Mononuclear cell (primary cell): ENCODE measurements at regions not wholly inside any gene's neighbourhood (a gene's known extent, or its start where the extent isn't known, plus 50 kb on each side); places are given as distances from the start of the nearest gene placed in this dataset.

ENCODE experiments used
- H3K27me3 ChIP-seq: 2 replicates; pipeline ENCODE4 v1.6.0; 2011; ENCODE audit warnings: low read length, control low read depth; ENCODE audit not compliant: insufficient read depth
- H3K4me1 ChIP-seq: 2 replicates; pipeline ENCODE4 v1.5.1; 2011; ENCODE audit warnings: mild to moderate bottlenecking, low read length, control low read depth; ENCODE audit not compliant: insufficient read depth
- H3K4me3 ChIP-seq: 2 replicates; pipeline ENCODE4 v1.5.1; 2011; ENCODE audit warnings: mild to moderate bottlenecking, low read length, moderate library complexity
- H3K9me3 ChIP-seq: 2 replicates; pipeline ENCODE4 v1.5.1; 2011; ENCODE audit warnings: low read depth, mild to moderate bottlenecking, control low read depth, low read length

DNA sequence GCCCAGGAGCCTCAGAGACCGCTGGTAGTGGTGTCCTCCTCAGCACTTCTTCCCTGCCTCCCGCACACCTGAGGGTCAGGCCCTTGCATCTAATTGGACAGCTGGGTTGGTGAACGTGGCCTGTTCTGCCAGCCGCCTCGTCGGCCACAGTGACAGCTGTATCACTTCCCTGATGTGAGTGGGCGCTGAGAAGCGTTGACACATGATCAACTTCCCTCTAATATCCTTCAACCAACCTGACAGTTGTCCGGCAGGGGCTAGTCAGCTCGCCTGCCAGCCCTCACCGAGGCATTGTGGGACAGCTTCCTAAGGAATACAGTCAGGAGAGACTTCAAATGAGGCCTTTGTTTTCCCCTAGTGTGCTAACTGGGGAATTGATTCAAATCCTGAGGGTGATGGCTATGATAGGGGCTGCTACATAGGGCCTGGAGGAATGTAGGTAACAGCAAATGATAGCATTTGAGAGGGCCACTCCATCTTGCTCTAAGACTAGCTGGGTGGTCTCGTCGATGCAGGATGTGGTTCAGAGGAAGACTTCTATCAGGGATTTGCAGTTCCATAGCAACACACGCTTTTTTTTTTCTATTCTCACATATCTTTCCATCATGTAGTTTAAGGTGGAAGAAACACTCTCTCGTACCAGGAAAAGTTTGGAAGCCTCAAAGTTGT lies 230.8 kb downstream of the TSHZ3 start:
- H3K27me3 ChIP-seq: peaks cover under 1% of the 10 kb centered on the region

DNA sequence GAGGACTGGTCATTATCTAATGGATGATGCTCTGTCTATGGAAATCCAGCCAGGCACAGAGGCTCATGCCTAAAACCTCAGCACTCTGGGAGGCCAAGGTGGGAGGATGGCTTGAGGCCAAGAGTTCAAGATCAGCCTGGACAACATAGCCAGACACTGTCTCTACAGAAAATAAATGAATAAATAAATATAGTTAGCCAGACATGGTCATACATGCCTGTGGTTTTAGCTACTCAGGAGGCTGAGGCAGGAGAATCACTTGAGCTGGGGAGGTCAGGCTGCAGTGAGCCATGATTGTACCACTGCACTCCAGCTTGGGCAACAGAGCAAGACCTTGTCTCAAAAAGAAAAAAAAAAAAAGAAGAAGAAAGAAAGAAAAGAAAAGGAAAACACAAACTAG lies 234.7 kb downstream of the TSHZ3 start:
- peaks cover 2% of the 10 kb centered on the region for H3K27me3 ChIP-seq
- no peak overlapping the region for H3K4me3 ChIP-seq
- H3K9me3 ChIP-seq: no peaks in the 10 kb centered on the region
- H3K4me1 ChIP-seq: peaks cover 4% of the 10 kb centered on the region

More for the DNA sequence above, 230.8 kb downstream of the TSHZ3 start:
- Histone ChIP-seq H3K4me3 (no peak overlapping the region), H3K9me3 (no peaks in the 10 kb centered on the region), H3K4me1 (no peaks in the 10 kb centered on the region)

DNA sequence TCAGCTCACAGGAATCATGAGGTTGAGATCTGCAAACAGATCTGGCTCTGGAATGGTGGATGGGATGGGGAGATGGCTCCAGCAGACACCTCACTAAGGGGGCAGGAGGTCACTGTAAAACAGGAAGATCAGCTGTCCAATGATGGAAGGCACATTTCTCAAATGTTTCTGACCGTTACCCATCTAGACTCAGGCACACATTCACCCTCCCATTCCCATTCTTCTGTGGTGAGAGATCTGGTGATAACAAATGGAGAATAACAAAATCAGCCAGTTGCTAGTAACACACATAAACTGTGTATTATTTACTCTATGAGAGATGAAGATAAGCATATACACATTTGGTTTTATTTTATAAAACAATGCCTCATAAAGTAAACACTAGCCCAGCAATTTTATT lies 235.9 kb downstream of the TSHZ3 start:
- no peaks in the 10 kb centered on the region for H3K9me3 ChIP-seq
- peaks cover 2% of the 10 kb centered on the region for H3K27me3 ChIP-seq
- H3K4me3 ChIP-seq: no peak overlapping the region
- peaks cover 11% of the 10 kb centered on the region for H3K4me1 ChIP-seq

DNA sequence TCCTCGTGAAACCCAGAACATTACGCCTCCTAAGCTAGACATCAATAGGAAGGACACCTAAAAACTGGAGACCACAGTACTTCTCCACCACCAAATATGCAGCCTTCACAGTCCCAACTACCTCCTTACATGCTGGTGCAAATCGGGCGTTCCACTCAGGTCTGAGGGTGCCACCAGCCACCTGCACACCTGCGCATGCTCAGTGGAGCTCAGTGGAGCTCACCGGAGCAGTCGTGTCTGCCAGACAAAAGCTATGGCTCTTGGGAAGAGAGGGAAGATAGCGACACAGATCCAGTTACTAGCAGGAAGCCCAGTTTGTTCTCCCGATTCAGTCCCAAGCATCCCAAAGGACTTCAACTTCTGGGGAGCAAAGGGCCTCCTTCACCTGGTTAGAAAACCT lies 237.1 kb downstream of the TSHZ3 start:
- Histone ChIP-seq H3K9me3 (no peaks in the 10 kb centered on the region), H3K27me3 (peaks cover 2% of the 10 kb centered on the region), H3K4me3 (no peak overlapping the region), H3K4me1 (peaks cover 11% of the 10 kb centered on the region)

DNA sequence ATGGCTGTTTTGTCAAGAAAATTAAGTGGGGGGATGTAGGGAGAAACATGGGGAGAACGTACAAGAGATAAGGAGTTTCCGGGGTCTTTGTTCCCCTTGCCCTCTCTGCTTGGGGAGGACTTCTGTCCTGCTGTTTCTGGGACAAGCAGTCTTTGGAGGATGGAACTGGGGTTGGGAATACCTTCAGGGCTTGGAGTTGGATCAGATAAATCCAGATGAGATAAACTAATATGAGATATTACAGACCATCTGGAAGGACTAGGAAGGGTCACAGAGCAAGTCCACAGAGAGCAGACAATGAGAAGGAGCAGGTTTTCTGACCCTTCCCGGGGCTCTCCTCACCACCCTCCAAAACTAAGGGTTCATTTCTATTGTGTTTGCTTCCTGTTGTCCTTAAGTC lies 237.5 kb downstream of the TSHZ3 start:
- Histone ChIP-seq H3K27me3 (peaks cover 2% of the 10 kb centered on the region), H3K9me3 (no peaks in the 10 kb centered on the region), H3K4me1 (peaks cover 11% of the 10 kb centered on the region), H3K4me3 (no peak overlapping the region)

DNA sequence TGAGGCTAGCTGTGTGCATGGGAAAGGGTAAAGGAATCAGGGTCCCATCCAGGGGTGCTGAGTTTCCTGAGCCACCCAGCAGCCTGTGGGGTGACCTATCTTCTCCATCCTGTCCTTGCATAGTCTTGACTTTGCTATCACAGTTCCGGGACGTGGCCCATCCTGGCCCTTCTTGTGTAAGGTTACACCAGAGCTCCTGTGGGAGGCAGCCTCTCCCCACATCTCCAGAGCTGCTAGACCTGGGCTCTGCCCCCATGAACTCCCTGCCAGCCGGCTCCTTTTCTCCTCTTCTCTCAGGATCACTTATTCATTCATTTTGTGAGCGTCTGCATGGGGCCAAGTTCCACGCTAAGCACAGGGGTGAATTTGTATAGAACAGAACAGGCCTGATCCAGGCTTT lies 238.9 kb downstream of the TSHZ3 start:
- Histone ChIP-seq H3K4me1 (peaks cover 11% of the 10 kb centered on the region), H3K4me3 (no peak overlapping the region), H3K9me3 (no peaks in the 10 kb centered on the region), H3K27me3 (peaks cover 2% of the 10 kb centered on the region)

DNA sequence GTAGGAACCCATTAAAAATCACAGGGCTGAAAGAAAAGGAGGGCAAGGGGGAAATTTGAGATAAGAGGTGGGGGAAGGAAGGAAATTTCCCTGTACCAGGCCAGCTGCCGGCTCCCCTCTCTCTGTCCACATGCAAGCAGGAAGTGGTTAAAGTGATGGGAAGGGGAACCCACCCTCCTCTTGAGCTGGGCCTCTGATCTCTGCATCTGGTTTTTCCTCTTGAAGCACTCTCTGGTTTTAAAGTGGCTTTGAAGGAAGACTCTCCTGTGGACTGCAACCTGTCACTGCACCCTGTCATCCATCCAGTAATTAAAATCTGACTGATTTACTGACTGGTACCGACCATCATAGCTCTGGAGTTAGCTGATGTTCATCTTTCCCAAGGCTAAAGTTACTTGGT lies 239.6 kb downstream of the TSHZ3 start:
- H3K27me3 ChIP-seq: peaks cover 2% of the 10 kb centered on the region
- peaks cover 11% of the 10 kb centered on the region for H3K4me1 ChIP-seq

DNA sequence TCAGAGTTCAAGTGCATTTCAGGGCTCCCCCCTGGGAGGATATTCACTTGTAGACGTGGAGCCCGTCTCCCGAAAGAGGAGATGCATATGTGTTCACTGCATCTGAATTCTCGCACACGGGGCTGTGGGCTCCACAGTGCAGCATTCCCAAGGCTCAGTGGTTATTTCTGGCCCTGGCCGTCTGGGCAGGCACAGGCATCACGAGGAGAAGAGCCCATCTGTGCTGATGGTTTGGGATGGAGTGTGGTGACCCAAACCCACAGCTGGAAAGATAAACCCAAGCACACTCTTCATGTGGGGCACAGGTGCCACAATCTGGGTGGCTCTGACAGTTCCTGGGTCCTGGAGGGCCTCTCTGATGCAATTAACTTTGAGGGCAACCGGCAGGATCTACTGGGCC lies 242.1 kb downstream of the TSHZ3 start:
- Histone ChIP-seq H3K4me1 (peaks cover 11% of the 10 kb centered on the region), H3K9me3 (no peaks in the 10 kb centered on the region), H3K4me3 (no peak overlapping the region), H3K27me3 (no peaks in the 10 kb centered on the region)

More for the DNA sequence above, 239.6 kb downstream of the TSHZ3 start:
- no peaks in the 10 kb centered on the region for H3K9me3 ChIP-seq
- no peak overlapping the region for H3K4me3 ChIP-seq

DNA sequence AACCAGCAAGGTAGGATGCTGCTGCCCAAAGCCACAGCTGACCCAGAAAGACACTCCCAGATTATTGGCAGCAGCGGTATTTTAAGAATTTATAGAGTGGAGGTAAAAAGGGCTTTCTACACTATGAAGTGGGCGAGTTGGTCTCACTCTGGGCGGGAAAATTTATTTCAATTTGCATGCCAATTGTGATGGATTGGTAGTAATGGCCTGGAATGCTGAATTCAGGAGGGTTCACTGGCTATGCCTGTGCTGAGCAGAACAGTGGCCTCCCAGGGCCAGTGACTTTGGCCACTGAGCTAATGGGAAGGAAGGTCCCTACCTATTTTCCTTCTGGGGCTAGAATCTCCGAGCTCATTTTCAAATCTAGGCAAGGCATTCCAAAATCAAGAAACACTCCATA lies 243.5 kb downstream of the TSHZ3 start:
- peaks cover 11% of the 10 kb centered on the region for H3K4me1 ChIP-seq
- no peaks in the 10 kb centered on the region for H3K9me3 ChIP-seq
- H3K4me3 ChIP-seq: no peak overlapping the region
- no peaks in the 10 kb centered on the region for H3K27me3 ChIP-seq

DNA sequence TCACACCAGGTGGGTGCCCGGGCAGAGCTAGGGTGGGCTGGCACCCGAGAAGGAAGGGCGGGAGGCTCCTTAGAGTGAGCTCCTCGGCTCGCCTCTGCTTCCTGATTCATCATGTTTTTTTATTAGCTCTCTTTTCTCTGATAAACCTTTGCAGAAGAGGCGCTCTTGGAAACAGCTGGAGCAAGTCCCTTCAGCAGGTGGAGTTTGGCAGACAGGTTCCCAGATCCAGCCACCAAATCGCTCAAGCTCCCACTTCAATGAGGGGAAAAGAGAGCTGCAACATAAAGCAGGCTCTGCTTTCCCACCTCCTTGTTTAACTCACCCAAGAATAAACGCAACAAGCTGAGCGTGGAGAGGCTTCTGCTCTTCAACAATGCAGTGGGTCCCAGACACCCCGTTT lies 244.8 kb downstream of the TSHZ3 start:
- Histone ChIP-seq H3K9me3 (no peaks in the 10 kb centered on the region), H3K27me3 (no peaks in the 10 kb centered on the region), H3K4me3 (no peak overlapping the region), H3K4me1 (peaks cover 6% of the 10 kb centered on the region)

DNA sequence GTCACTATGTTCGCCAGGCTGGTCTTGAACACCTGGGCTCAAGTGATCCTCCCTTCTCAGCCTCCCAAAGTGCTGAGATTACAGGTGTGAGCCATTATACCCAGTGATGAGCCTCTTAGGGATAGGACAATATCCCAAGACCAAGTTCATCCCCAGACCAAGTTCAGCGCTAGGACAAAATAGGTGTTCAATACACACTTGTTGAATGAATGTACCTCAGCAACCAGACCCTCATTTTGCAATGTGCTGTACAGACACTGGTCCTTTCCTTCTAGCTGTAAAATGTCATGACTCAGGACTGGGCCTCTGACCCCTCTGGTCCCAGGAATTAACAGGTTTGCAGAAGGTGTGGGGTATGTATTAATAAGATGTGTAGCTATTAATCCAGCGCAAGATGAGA lies 246.0 kb downstream of the TSHZ3 start:
- no peak overlapping the region for H3K4me3 ChIP-seq
- no peaks in the 10 kb centered on the region for H3K27me3 ChIP-seq
- H3K4me1 ChIP-seq: no peaks in the 10 kb centered on the region
- H3K9me3 ChIP-seq: no peaks in the 10 kb centered on the region

DNA sequence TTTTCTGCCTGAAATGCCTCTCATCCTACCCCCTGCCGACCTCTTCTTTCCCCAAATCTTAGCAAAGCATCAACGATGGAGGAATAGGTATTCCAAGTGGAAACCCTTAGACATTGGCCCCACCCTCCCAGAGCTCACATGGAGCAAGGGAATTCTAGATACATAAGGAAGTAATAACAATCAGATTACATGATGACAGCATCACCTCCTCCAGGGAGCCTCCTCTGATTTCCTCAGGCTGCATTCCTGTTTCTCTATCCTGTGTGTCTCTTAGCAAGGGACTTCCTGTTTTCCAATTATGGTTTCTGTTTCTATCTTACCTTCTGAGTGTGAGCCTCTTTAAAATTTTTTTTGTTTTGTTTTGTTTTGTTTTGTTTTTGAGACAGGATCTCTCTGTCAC lies 246.6 kb downstream of the TSHZ3 start:
- Histone ChIP-seq H3K27me3 (no peaks in the 10 kb centered on the region), H3K4me1 (no peaks in the 10 kb centered on the region), H3K9me3 (no peaks in the 10 kb centered on the region), H3K4me3 (no peak overlapping the region)

DNA sequence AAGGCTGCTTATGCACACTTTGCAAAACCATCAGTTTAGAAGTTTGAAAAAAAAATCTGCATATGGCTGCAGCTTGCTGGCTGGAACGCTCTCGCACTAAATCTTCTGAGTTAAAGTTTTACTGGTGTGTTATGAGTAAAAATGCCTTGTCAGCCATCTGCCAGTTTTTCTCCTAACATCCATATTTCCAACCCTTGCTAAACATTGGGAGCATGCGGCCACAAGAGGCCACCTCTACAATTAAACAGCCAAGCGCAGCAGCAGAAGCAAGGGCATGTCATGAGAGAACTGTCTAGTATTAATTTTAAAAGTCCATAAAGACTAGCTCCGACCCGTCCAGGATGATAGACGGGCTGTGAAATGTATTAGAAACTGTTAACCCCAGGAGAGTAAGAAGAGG lies 248.3 kb downstream of the TSHZ3 start:
- no peaks in the 10 kb centered on the region for H3K9me3 ChIP-seq
- no peaks in the 10 kb centered on the region for H3K27me3 ChIP-seq
- no peak overlapping the region for H3K4me3 ChIP-seq
- no peaks in the 10 kb centered on the region for H3K4me1 ChIP-seq

DNA sequence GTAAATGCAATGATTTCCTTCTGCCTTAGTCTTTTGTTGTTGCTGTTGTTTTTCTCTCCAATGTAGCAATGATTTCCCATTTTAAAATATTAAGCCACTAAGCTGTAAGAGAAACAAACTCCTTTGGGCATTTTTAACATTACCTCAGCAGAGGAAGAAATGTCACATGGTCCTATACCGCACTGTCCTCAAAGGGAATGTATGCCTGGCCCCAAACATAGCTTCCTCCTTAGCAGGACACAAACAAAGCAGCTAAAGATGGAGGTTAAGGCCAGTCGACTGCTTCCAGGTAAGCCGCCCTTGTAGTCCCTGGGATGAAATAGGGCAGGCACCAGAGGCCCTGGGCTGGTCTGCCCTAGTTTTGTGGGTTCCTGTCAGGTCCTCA lies 249.0 kb downstream of the TSHZ3 start:
- no peaks in the 10 kb centered on the region for H3K27me3 ChIP-seq
- H3K4me3 ChIP-seq: no peak overlapping the region
- H3K9me3 ChIP-seq: no peaks in the 10 kb centered on the region
- H3K4me1 ChIP-seq: no peaks in the 10 kb centered on the region

DNA sequence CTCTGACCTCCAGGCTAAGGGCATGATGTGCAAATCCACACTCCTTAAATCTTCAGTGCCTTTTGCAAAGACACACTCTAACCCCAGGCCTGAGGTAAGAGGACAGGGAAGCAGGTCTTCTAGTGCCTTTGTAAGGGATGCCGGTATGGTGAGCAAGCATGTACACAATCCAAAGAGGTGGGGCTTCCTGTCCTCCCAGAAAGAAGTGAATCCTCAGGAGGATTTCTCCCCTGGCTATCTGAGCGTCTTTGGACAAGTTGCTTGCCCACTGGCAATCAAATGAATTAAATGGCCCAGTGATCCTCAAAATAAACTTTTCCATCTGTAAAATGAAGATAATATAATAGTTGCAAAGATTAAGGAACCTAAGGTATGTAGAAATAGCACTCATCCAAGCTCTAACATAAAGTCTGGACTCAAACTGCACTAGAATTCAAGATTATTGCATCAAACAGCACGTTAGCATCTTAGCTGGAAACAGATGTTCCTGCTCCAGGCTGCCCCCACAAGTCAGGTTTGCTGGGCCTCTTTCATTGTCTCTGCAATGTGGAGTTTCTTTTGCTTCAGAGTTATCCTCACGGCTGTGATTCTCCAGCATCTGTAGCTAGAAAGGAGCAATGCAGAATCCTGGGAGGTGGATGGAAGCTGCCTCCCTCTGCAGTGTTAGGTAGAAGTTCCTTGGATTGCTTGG lies 249.6 kb downstream of the TSHZ3 start:
- Histone ChIP-seq H3K9me3 (no peaks in the 10 kb centered on the region), H3K27me3 (no peaks in the 10 kb centered on the region), H3K4me3 (no peak overlapping the region), H3K4me1 (no peaks in the 10 kb centered on the region)

DNA sequence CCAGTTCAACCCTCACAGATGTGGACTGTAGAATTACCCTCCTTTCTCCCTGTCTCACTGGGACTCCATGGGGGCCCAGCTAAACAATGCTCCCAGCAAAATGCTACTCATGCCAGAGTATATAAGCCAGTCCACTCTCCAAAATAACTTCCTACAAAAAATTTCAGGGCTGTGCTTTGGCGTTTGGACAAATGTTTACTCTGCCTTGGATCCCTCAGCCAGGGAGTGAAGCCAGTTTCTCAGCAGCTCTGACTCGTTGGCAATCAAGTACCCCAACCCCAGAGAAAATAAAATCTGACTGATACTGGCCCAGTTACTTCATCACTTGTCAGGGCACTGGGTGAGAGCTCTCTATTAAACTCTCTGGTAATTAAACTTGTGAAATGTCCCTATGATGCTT lies 250.4 kb downstream of the TSHZ3 start:
- no peak overlapping the region for H3K4me3 ChIP-seq
- no peaks in the 10 kb centered on the region for H3K27me3 ChIP-seq
- H3K4me1 ChIP-seq: no peaks in the 10 kb centered on the region
- H3K9me3 ChIP-seq: no peaks in the 10 kb centered on the region
